ENCODE measurements at regions not wholly inside any gene's neighbourhood (a gene's known extent, or its start where the extent isn't known, plus 50 kb on each side); places are given as distances from the start of the nearest gene placed in this dataset.

DNA sequence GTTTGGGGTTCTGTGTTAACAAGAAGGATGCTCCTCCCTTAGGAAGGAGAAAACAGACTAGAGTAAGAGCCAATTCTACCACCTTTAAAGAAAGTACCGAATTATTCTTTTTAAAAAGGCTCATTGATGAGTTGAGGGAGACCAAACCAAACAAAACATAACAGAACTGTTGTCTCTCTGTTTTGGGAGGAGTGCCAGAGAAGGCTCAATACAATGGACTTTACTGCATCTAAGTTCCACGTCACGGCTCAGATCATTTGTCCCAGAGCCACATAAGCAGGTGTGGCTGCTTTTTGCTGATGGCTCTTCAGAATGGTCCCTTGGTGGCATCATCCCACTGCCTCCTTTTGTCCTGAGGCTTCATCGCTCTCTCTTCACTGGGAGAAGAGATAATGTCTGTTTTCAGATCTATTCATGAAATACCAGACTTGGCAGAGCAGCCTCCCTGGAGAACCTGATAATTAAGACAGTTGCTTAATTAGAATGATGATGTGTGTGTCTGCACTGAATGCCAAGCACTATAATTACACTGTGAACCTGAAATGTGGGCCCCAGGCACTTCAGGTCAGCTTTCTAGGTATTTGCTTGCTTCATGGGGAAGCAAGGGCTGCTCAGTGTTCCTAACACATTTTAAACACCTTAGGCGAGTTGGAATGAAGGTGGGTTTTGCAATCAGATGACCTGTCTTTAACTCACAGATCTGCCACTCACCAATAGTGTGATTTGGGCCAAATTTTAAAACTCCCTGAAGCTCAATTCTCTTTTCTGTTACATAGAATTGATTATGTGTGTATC, 335.2 kb upstream of the MCTP2 start:
- TF ChIP-seq GABPA (IDR thresholded peaks at IDR 0.05; ENCODE audit: borderline replicate concordance, insufficient read depth, low read length) = no peak
- no peak for TF ChIP-seq TAF1 (IDR thresholded peaks at IDR 0.05; ENCODE audit: low read depth, low read length)
- no peak for TF ChIP-seq CTCF (IDR thresholded peaks at IDR 0.05; ENCODE audit: control extremely low read depth in 1 of 3, insufficient read depth in 1 of 3, low read depth in 1 of 3, low read length in 3 of 3)
- no peak for TF ChIP-seq POLR2A (IDR thresholded peaks at IDR 0.05; ENCODE audit: control extremely low read depth in 1 of 2, low read depth in 2 of 2, low read length in 2 of 2)
- no peak for TF ChIP-seq TCF12 (IDR thresholded peaks at IDR 0.05; ENCODE audit: low read depth, low read length)
- no peak for TF ChIP-seq POLR2AphosphoS5 (IDR thresholded peaks at IDR 0.05; ENCODE audit: low read depth, low read length)
- TF ChIP-seq SUZ12 (IDR thresholded peaks at IDR 0.05; ENCODE audit: low read length) = no peak
- no peak for TF ChIP-seq SP2 (IDR thresholded peaks at IDR 0.05; ENCODE audit: low read length)
- TF ChIP-seq NRF1 (IDR thresholded peaks at IDR 0.05; ENCODE audit: low read depth, low read length) = no peak
- no peak for TF ChIP-seq ZNF274 (IDR thresholded peaks at IDR 0.05; ENCODE audit: borderline replicate concordance, extremely low read depth, low read length)
- TF ChIP-seq, protein P1, sequence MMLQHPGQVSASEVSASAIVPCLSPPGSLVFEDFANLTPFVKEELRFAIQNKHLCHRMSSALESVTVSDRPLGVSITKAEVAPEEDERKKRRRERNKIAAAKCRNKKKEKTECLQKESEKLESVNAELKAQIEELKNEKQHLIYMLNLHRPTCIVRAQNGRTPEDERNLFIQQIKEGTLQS (IDR thresholded peaks at IDR 0.05; ENCODE audit: insufficient read depth, low read depth, low read length) = no peak
- no peak for TF ChIP-seq CHD2 (IDR thresholded peaks at IDR 0.05; ENCODE audit: low read length)
- TF ChIP-seq RAD21 (IDR thresholded peaks at IDR 0.05 in 1 of 2, conservative IDR thresholded peaks at IDR 0.05 in 1 of 2; ENCODE audit: low read depth in 2 of 2, low read length in 2 of 2) = no peak
- no peak for TF ChIP-seq TEAD4 (IDR thresholded peaks at IDR 0.05; ENCODE audit: low read depth, low read length)

Measured in H1 (cell line).